Mammary epithelial cell (primary cell): ENCODE measurements at regions not wholly inside any gene's neighbourhood (a gene's known extent, or its start where the extent isn't known, plus 50 kb on each side); places are given as distances from the start of the nearest gene placed in this dataset.

ENCODE experiments used
- EZH2 ChIP-seq: IDR thresholded peaks from 2 replicates; pipeline ENCODE4 v1.6.1; 2012; ENCODE audit warnings: low read length, inconsistent platforms, borderline replicate concordance
- TF ChIP-seq, protein P1 (sequence below), 2 donors: IDR thresholded peaks in 1 of 2; conservative IDR thresholded peaks in 1 of 2; 2 replicates each; pipeline ENCODE4 v1.5.1; 2011 to 2012; ENCODE audit warnings: inconsistent platforms in 2 of 2, low read length in 2 of 2, mild to moderate bottlenecking in 2 of 2, control low read depth in 1 of 2, low read depth in 1 of 2; ENCODE audit not compliant: insufficient read depth in 1 of 2; ENCODE audit errors: extremely low read depth in 1 of 2

DNA sequence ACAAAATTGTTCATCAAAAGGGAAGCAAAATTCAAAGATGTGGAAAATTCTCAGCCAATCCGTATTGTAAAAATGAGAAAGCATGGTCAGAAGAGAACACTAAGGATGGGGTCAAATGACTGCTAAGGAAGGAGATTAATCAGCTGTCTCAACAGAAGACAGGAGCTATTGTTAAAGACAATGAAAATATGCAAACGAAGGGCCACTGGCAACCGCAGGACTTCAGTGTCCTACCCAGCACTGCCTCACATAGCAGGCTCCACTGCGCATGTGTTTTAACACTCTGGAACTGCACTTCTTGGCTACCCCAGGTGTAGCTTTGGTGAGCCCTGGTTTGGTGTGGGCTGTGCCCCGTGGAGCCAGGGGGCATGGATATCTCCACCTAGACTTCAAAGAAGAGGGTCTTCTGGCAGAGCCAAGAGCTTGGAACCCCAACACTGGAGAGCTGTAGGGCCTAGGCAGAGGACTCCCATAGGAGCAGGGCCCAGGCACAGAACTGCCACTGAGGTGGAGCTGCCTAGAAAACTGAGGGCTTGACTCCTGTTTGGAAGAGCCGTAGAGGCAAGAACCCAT is 176.2 kb upstream of the GDF10 start:
- TF ChIP-seq, protein P1, sequence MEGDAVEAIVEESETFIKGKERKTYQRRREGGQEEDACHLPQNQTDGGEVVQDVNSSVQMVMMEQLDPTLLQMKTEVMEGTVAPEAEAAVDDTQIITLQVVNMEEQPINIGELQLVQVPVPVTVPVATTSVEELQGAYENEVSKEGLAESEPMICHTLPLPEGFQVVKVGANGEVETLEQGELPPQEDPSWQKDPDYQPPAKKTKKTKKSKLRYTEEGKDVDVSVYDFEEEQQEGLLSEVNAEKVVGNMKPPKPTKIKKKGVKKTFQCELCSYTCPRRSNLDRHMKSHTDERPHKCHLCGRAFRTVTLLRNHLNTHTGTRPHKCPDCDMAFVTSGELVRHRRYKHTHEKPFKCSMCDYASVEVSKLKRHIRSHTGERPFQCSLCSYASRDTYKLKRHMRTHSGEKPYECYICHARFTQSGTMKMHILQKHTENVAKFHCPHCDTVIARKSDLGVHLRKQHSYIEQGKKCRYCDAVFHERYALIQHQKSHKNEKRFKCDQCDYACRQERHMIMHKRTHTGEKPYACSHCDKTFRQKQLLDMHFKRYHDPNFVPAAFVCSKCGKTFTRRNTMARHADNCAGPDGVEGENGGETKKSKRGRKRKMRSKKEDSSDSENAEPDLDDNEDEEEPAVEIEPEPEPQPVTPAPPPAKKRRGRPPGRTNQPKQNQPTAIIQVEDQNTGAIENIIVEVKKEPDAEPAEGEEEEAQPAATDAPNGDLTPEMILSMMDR (conservative IDR thresholded peaks at IDR 0.05 in 1 of 2, IDR thresholded peaks at IDR 0.05 in 1 of 2; ENCODE audit: extremely low read depth in 1 of 2, insufficient read depth in 1 of 2, low read depth in 1 of 2, low read length in 2 of 2), result no peak
- TF ChIP-seq EZH2, result no peak
